SH-SY5Y (cell line): ENCODE measurements at regions not wholly inside any gene's neighbourhood (a gene's known extent, or its start where the extent isn't known, plus 50 kb on each side); places are given as distances from the start of the nearest gene placed in this dataset.

Experiments used
- GATA2 ChIP-seq: IDR thresholded peaks from 2 replicates; pipeline ENCODE4 v1.6.1; 2011; ENCODE audit warnings: mild to moderate bottlenecking, low read depth, low read length
- GATA3 ChIP-seq: IDR thresholded peaks from 2 replicates; pipeline ENCODE4 v1.6.1; 2011; ENCODE audit warnings: low read depth, mild to moderate bottlenecking, low read length, moderate library complexity

DNA sequence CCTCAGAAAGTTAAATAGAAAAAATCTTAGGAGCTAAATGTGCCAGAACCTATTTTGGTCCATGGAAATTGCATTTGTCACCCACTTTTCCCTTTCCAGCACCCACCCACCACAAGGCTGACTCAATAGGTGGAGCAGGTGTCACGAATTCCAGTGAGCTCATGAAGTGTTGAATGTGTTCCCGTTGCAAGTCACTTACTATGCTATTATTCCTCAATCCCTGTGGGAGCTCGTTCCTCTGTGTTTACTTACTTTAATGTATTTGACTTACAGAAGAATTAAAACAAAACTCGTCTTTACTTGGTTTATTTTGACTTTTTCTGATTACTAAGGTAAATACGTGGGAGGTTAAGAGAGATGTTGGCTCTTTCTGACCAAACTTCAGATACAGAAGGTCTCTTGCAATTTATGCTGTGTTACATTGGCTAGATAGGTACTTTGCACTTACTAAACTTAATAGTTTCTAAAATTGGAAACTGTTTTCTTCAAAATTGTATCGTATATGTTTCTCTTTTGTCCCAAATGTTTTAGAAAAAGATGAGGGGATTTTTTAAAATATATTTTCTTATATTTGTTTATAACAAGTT lies 269.4 kb upstream of the NOVA1 start:
- TF ChIP-seq GATA2 (no peak), GATA3 (no peak)
